Endothelial cell of umbilical vein (primary cell): ENCODE measurements at regions not wholly inside any gene's neighbourhood (a gene's known extent, or its start where the extent isn't known, plus 50 kb on each side); places are given as distances from the start of the nearest gene placed in this dataset.

Experiments used
- BruUV-seq: library from RNA; stranded (reverse); fragments of 400-500 nt; replicated peaks from 2 replicates; lab custom pipeline; 2021; lab: Mats Ljungman, UMichigan
- CTCF ChIA-PET: fragments of 300-600, 350-600 bp; sonication (Branson Sonifier 250); formaldehyde crosslinking; loops from one replicate; lab custom pipeline; 2021; ENCODE audit warnings: antibody characterized with exemption, inconsistent platforms; lab: Charles Lee
- POLR2A ChIA-PET: fragments of 300-600, 350-600 bp; sonication (Branson Sonifier 250); formaldehyde crosslinking; loops from one replicate; lab custom pipeline; 2021; ENCODE audit warnings: antibody characterized with exemption, inconsistent platforms; lab: Charles Lee
- DNase-seq: peaks from one replicate; pipeline ENCODE4 v3.0.0-alpha.2; 2011; ENCODE audit warnings: low read depth, low spot score
- FAIRE-seq: peaks from 2 replicates; lab custom pipeline; 2011; peaks lifted over from hg19 to GRCh38; lab: Jason Lieb, UNC
- H2AFZ ChIP-seq: 2 replicates; pipeline ENCODE4 v1.6.0; 2012; ENCODE audit warnings: low read depth, low read length, control low read depth, inconsistent platforms
- H3K27ac ChIP-seq: 2 replicates; pipeline ENCODE4 v1.5.1; 2011; ENCODE audit warnings: low read depth, mild to moderate bottlenecking, control low read depth, low read length, moderate library complexity; ENCODE audit not compliant: insufficient read depth
- H3K27me3 ChIP-seq, 2 experiments: 2 replicates each; pipeline versions ENCODE4 v1.6.0 to v1.6.1; 2011; ENCODE audit warnings: low read length in 2 of 2, mixed read lengths in 1 of 2; ENCODE audit not compliant: control insufficient read depth in 2 of 2, insufficient read depth in 2 of 2
- H3K36me3 ChIP-seq, 2 experiments: 2 replicates in 1 of 2; 3 replicates in 1 of 2; pipeline ENCODE4 v1.5.1; 2011; ENCODE audit warnings: low read length in 2 of 2, mild to moderate bottlenecking in 1 of 2, moderate library complexity in 1 of 2; ENCODE audit not compliant: control insufficient read depth in 2 of 2, insufficient read depth in 2 of 2; ENCODE audit errors: extremely low read depth in 1 of 2
- H3K4me1 ChIP-seq: 3 replicates; pipeline ENCODE4 v1.5.1; 2011; ENCODE audit warnings: mild to moderate bottlenecking, low read length; ENCODE audit not compliant: control insufficient read depth, insufficient read depth; ENCODE audit errors: extremely low read depth
- H3K4me2 ChIP-seq: 2 replicates; pipeline ENCODE4 v1.6.1; 2011; ENCODE audit warnings: low read length, control low read depth, mixed read lengths; ENCODE audit not compliant: insufficient read depth
- H3K4me3 ChIP-seq, 3 experiments: fragments of 200-600 bp in 1 of 3; sonication (generic), shearing (Covaris generic) in 1 of 3; replicated peaks in 1 of 3; 2 replicates each; pipeline ENCODE4 v1.5.1; 2011 to 2016; ENCODE audit warnings: control low read depth in 3 of 3, low read length in 3 of 3, mild to moderate bottlenecking in 2 of 3, inconsistent platforms in 1 of 3, low read depth in 1 of 3, moderate library complexity in 1 of 3; ENCODE audit not compliant: insufficient read depth in 1 of 3
- H3K79me2 ChIP-seq: 2 replicates; pipeline ENCODE4 v1.6.0; 2012; ENCODE audit warnings: low read length, inconsistent platforms; ENCODE audit not compliant: control insufficient read depth, insufficient read depth
- H3K9ac ChIP-seq: replicated peaks from 2 replicates; pipeline ENCODE3; 2011; ENCODE audit warnings: low read length, control low read depth; ENCODE audit not compliant: insufficient read depth; ENCODE audit errors: extremely low read depth
- H3K9me1 ChIP-seq: replicated peaks from 3 replicates; pipeline ENCODE4 v1.6.0; 2011; ENCODE audit warnings: mild to moderate bottlenecking, low read length; ENCODE audit not compliant: control insufficient read depth, insufficient read depth; ENCODE audit errors: extremely low read depth
- H3K9me3 ChIP-seq: replicated peaks from 2 replicates; pipeline ENCODE4 v1.5.1; 2012; ENCODE audit warnings: low read length, inconsistent platforms; ENCODE audit not compliant: control insufficient read depth, insufficient read depth
- H4K20me1 ChIP-seq: replicated peaks from 2 replicates; pipeline ENCODE3; 2011; ENCODE audit warnings: mild to moderate bottlenecking, low read length; ENCODE audit not compliant: control insufficient read depth, insufficient read depth; ENCODE audit errors: extremely low read depth
- EZH2 ChIP-seq: IDR thresholded peaks from 2 replicates; pipeline ENCODE4 v1.6.1; 2012; ENCODE audit warnings: borderline replicate concordance, low read depth, mild to moderate bottlenecking, moderate library complexity, low read length, inconsistent platforms; ENCODE audit not compliant: severe bottlenecking
- FOS ChIP-seq: IDR thresholded peaks from 2 replicates; pipeline ENCODE4 v1.6.1; 2011; ENCODE audit warnings: mild to moderate bottlenecking, low read length, moderate library complexity, borderline replicate concordance; ENCODE audit not compliant: insufficient read depth
- GATA2 ChIP-seq: IDR thresholded peaks from 2 replicates; pipeline ENCODE4 v1.7.0; 2011; ENCODE audit warnings: low read depth, mild to moderate bottlenecking, moderate library complexity, mixed read lengths, low read length; ENCODE audit not compliant: insufficient read length, insufficient read depth
- JUN ChIP-seq: IDR thresholded peaks from 2 replicates; pipeline ENCODE4 v1.6.1; 2011; ENCODE audit warnings: borderline replicate concordance, low read depth; ENCODE audit not compliant: insufficient read length, insufficient read depth
- MYC ChIP-seq: IDR thresholded peaks from one replicate; pipeline ENCODE4 v1.6.1; 2011; ENCODE audit warnings: mild to moderate bottlenecking, low read depth, low read length
- POLR2A ChIP-seq: IDR thresholded peaks from 2 replicates; pipeline ENCODE4 v1.6.1; 2012; ENCODE audit warnings: low read depth, mild to moderate bottlenecking, control low read depth, low read length
- POLR2AphosphoS5 ChIP-seq: IDR thresholded peaks from 2 replicates; pipeline ENCODE4 v1.6.1; 2012; ENCODE audit warnings: low read depth, mild to moderate bottlenecking, control low read depth, low read length, moderate library complexity; ENCODE audit not compliant: insufficient read depth
- dilution Hi-C: fragments of 300-500 bp; cut with MboI; formaldehyde crosslinking; loops from one replicate; pipeline ENCODE4 v1.15.0; 2019; ENCODE audit warnings: low sequenced_read_pairs; ENCODE audit not compliant: extremely low pct_ligation_motif_present
- intact Hi-C: fragments of 100-400 bp; cut with micrococcal nuclease; formaldehyde crosslinking; loops from one replicate; pipeline ENCODE4 v1.10.0; 2022
- TF ChIP-seq, protein P1 (sequence below), 2 donors: IDR thresholded peaks; 1 replicate in 1 of 2; 2 replicates in 1 of 2; pipeline ENCODE4 v1.5.1; 2011; ENCODE audit warnings: low read length in 2 of 2, mild to moderate bottlenecking in 2 of 2, moderate library complexity in 2 of 2, control low read depth in 1 of 2, inconsistent platforms in 1 of 2, low read depth in 1 of 2; ENCODE audit not compliant: insufficient read depth in 1 of 2; ENCODE audit errors: extremely low read depth in 1 of 2
- TF ChIP-seq, protein P2 (sequence below): IDR thresholded peaks from 2 replicates; pipeline ENCODE4 v1.6.1; 2011; ENCODE audit not compliant: insufficient read depth, insufficient read length

DNA sequence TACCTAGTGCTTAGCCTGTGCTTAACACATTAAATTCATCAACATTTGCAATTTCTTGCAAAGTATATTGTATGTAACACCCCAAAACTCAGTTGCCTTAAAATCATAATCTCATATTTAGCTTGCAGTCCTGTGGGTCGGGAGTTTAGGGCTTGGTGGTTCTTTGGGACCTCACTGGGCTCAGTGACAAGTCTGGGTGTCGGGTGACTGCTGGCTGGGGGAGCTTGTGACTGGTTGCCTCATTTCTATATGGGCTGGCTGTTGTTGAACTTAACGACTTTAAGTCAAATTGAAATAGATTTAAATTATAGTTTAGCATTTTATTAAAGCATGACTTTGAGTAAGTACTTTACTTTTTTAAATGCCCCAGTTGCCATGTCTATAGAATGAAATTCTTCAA is 401.4 kb upstream of the NR3C2 start:
- H3K36me3 ChIP-seq: no peaks in the 10 kb centered on the region
- TF ChIP-seq, protein P1, sequence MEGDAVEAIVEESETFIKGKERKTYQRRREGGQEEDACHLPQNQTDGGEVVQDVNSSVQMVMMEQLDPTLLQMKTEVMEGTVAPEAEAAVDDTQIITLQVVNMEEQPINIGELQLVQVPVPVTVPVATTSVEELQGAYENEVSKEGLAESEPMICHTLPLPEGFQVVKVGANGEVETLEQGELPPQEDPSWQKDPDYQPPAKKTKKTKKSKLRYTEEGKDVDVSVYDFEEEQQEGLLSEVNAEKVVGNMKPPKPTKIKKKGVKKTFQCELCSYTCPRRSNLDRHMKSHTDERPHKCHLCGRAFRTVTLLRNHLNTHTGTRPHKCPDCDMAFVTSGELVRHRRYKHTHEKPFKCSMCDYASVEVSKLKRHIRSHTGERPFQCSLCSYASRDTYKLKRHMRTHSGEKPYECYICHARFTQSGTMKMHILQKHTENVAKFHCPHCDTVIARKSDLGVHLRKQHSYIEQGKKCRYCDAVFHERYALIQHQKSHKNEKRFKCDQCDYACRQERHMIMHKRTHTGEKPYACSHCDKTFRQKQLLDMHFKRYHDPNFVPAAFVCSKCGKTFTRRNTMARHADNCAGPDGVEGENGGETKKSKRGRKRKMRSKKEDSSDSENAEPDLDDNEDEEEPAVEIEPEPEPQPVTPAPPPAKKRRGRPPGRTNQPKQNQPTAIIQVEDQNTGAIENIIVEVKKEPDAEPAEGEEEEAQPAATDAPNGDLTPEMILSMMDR (IDR thresholded peaks at IDR 0.05; ENCODE audit: extremely low read depth in 1 of 2, insufficient read depth in 1 of 2, low read depth in 1 of 2, low read length in 2 of 2): no peak
- TF ChIP-seq, protein P2, sequence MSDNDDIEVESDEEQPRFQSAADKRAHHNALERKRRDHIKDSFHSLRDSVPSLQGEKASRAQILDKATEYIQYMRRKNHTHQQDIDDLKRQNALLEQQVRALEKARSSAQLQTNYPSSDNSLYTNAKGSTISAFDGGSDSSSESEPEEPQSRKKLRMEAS: no peak
- TF ChIP-seq FOS (no peak), EZH2 (no peak), POLR2A (no peak), MYC (no peak), JUN (no peak), GATA2 (no peak), POLR2AphosphoS5 (no peak)
- no peaks in the 10 kb centered on the region for H3K79me2 ChIP-seq
- ChIA-PET POLR2A (no interaction called here), CTCF (no interaction called here)
- no peaks in the 10 kb centered on the region for H4K20me1 ChIP-seq
- H3K27me3 ChIP-seq: no peaks in the 10 kb centered on the region
- no peaks in the 10 kb centered on the region for H3K4me1 ChIP-seq
- no peak overlapping the region for H3K27ac ChIP-seq
- DNase-seq: no peak
- no TSS peak for BruUV-seq
- no peak overlapping the region for H3K4me3 ChIP-seq
- H3K9me1 ChIP-seq: no peaks in the 10 kb centered on the region
- dilution Hi-C loops (no loop called here), intact Hi-C loops (no loop called here)
- H3K9ac ChIP-seq: no peak overlapping the region
- no peak overlapping the region for H2AFZ ChIP-seq
- no peaks in the 10 kb centered on the region for H3K9me3 ChIP-seq
- FAIRE-seq: no peak
- no peak overlapping the region for H3K4me2 ChIP-seq
